ENCODE measurements at regions not wholly inside any gene's neighbourhood (a gene's known extent, or its start where the extent isn't known, plus 50 kb on each side); places are given as distances from the start of the nearest gene placed in this dataset.
"Not testable (repeated sequence)": the region's sequence is repeated elsewhere in the genome, so short reads cannot be mapped to it uniquely, and the experiment has no call there.

DNA sequence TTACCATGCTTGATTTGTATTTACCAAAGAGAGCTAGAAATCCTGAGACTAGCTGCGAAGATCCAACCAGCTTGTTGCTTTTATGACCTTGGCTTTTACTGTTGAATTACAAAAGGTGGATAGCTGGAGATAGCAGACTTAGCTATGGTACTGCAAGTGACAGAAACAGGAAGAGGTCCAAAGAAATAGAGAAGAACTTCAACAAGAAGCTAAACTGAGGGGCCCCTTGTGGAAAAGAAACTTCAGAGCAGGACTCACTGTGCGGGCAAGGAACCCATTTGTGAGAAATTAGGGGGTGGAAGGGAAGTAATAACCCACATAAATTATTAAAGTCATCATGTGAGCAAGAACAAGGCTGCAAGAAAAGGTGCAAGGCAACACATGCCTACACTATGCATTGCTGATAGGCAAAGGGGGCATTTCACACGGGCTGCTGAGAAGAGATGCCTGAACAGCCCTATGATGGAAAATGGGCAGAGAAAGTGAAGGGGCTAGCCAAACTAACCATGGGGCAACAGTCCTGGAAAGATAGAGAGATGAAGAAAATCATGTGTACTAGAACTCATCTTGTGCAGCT lies 116.6 kb upstream of the PRDX6 start:
- TF ChIP-seq, protein P1, sequence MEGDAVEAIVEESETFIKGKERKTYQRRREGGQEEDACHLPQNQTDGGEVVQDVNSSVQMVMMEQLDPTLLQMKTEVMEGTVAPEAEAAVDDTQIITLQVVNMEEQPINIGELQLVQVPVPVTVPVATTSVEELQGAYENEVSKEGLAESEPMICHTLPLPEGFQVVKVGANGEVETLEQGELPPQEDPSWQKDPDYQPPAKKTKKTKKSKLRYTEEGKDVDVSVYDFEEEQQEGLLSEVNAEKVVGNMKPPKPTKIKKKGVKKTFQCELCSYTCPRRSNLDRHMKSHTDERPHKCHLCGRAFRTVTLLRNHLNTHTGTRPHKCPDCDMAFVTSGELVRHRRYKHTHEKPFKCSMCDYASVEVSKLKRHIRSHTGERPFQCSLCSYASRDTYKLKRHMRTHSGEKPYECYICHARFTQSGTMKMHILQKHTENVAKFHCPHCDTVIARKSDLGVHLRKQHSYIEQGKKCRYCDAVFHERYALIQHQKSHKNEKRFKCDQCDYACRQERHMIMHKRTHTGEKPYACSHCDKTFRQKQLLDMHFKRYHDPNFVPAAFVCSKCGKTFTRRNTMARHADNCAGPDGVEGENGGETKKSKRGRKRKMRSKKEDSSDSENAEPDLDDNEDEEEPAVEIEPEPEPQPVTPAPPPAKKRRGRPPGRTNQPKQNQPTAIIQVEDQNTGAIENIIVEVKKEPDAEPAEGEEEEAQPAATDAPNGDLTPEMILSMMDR (IDR thresholded peaks at IDR 0.05; ENCODE audit: unreplicated experiment): no peak
- no peak for DNase-seq (ENCODE audit: low spot score, unreplicated experiment)
- H3K27me3 Mint-ChIP-seq: no peaks in the 10 kb centered on the region

DNA sequence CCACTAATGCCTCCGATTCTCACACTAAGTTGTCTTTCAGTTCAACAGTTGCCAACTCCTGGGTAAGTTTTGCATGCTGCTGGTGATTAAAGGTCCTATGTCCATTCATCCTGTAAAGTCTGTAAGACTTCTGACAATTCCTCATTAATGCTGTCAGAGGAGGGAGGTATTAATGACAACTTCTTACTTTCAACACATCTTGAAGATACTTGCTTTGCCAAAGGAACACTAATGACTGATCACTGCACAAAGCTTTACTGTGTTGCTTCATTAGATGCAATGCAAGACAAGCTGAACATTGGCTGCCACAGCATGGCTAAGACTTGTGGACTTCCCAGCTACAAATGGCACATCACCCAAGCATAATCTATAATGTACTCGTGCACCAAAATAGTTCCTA lies 114.6 kb upstream of the PRDX6 start:
- TF ChIP-seq, protein P1 (IDR thresholded peaks at IDR 0.05; ENCODE audit: unreplicated experiment): no peak
- no peak for DNase-seq (ENCODE audit: low spot score, unreplicated experiment)
- H3K4me1 Mint-ChIP-seq (ENCODE audit: low read depth): peaks cover 1% of the 10 kb centered on the region
- H3K27ac Mint-ChIP-seq: no peak overlapping the region
- peaks cover 2% of the 10 kb centered on the region for H3K9me3 Mint-ChIP-seq (ENCODE audit: low read depth)
- H3K27me3 Mint-ChIP-seq: no peaks in the 10 kb centered on the region
- H3K4me3 Mint-ChIP-seq (ENCODE audit: low read depth): no peak overlapping the region
- H3K36me3 Mint-ChIP-seq (ENCODE audit: insufficient read depth): no peaks in the 10 kb centered on the region

More for the DNA sequence above, 116.6 kb upstream of the PRDX6 start:
- Mint-ChIP-seq H3K9me3 (ENCODE audit: low read depth) (no peaks in the 10 kb centered on the region), H3K27ac (no peak overlapping the region), H3K4me1 (ENCODE audit: low read depth) (peaks cover 1% of the 10 kb centered on the region), H3K36me3 (ENCODE audit: insufficient read depth) (no peaks in the 10 kb centered on the region), H3K4me3 (ENCODE audit: low read depth) (no peak overlapping the region)

DNA sequence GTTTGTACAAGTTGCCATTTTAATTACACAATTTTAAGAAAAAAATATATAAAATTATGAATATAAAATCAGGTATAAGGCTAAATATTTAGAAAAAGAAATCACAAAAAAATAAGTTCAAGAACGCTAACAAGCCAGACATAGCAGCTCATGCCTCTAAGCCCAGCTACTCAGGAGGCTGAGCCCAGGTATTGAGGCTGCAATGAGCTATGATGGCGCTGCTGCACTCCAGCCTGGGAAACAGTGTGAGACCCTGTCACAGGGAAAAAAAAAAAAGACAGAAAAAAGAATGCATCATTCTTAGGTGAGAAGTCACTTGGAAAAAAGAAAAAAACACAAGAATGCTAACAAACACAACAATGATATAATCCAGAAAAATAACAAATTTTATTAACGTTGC lies 112.3 kb upstream of the PRDX6 start:
- no peak overlapping the region for H3K4me3 Mint-ChIP-seq (ENCODE audit: low read depth)
- DNase-seq (ENCODE audit: low spot score, unreplicated experiment): no peak
- peaks cover 7% of the 10 kb centered on the region for H3K9me3 Mint-ChIP-seq (ENCODE audit: low read depth)
- H3K36me3 Mint-ChIP-seq (ENCODE audit: insufficient read depth): no peaks in the 10 kb centered on the region
- H3K27ac Mint-ChIP-seq: no peak overlapping the region
- H3K4me1 Mint-ChIP-seq (ENCODE audit: low read depth): no peaks in the 10 kb centered on the region
- H3K27me3 Mint-ChIP-seq: no peaks in the 10 kb centered on the region
- TF ChIP-seq, protein P1 (IDR thresholded peaks at IDR 0.05; ENCODE audit: unreplicated experiment): no peak

DNA sequence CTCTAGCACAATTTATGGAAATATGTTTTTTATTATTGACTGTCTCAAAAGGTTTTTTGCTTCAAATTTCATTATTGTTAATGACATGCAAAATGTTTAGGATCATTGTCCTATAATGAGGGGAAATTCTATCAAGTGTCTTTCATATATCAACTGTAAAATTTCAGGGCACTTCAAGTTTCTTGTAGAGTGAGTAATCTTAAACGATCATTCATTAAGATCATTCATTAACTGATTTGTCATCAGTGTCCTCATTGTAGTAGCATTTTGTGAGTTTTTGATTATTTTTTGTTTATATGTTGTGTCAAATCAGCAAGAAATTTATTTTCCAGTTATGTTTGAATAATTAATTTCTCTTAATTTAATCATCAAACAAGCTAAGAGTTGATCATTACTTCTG lies 111.8 kb upstream of the PRDX6 start:
- TF ChIP-seq, protein P1 (IDR thresholded peaks at IDR 0.05; ENCODE audit: unreplicated experiment): no peak
- no peak overlapping the region for H3K27ac Mint-ChIP-seq
- H3K36me3 Mint-ChIP-seq (ENCODE audit: insufficient read depth): no peaks in the 10 kb centered on the region
- H3K4me3 Mint-ChIP-seq (ENCODE audit: low read depth): no peak overlapping the region
- peaks cover 7% of the 10 kb centered on the region for H3K9me3 Mint-ChIP-seq (ENCODE audit: low read depth)
- no peaks in the 10 kb centered on the region for H3K27me3 Mint-ChIP-seq
- no peaks in the 10 kb centered on the region for H3K4me1 Mint-ChIP-seq (ENCODE audit: low read depth)
- DNase-seq (ENCODE audit: low spot score, unreplicated experiment): no peak

DNA sequence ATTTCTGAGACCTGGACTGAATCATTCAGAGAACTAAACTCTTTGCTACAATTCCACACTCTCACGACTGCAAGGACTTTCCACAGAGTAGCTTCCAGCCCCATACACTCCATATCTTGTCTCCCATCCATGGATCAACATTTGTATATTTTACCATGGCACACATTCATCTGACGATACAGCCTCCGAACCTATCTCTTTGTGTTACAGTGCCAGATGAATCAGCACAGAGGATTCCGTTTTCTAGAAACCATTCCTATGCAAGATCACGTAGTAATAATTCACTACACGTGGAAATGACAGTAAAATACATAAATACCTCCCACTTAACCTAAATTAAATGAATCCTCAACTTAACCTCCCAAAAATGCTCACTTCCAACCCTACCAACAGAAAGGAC lies 110.0 kb upstream of the PRDX6 start:
- Mint-ChIP-seq H3K27ac (no peak overlapping the region), H3K27me3 (no peaks in the 10 kb centered on the region), H3K4me1 (ENCODE audit: low read depth) (no peaks in the 10 kb centered on the region), H3K9me3 (ENCODE audit: low read depth) (peaks cover 7% of the 10 kb centered on the region), H3K36me3 (ENCODE audit: insufficient read depth) (no peaks in the 10 kb centered on the region), H3K4me3 (ENCODE audit: low read depth) (no peak overlapping the region)
- no peak for DNase-seq (ENCODE audit: low spot score, unreplicated experiment)
- TF ChIP-seq, protein P1 (IDR thresholded peaks at IDR 0.05; ENCODE audit: unreplicated experiment): no peak

DNA sequence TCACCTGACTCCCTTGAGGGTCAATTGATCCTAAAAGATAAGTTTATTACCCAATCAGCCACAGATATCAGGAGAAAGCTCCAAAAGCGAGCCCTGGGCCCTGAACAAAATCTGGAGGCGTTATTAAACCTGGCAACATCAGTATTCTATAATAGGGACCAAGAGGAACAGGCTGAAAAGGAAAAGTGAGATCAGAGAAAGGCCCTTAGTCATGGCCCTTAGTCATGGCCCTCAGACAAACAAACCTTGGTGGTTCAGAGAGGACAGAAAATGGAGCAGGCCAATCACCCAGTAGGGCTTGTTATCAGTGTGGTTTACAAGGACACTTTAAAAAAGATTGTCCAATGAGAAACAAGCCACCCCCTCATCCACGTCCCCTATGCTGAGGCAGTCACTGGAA lies 106.5 kb upstream of the PRDX6 start:
- H3K4me3 Mint-ChIP-seq (ENCODE audit: low read depth); DNase-seq (ENCODE audit: low spot score, unreplicated experiment); H3K27ac Mint-ChIP-seq; H3K27me3 Mint-ChIP-seq; H3K4me1 Mint-ChIP-seq (ENCODE audit: low read depth); H3K36me3 Mint-ChIP-seq (ENCODE audit: insufficient read depth); H3K9me3 Mint-ChIP-seq (ENCODE audit: low read depth): not testable (repeated sequence)

DNA sequence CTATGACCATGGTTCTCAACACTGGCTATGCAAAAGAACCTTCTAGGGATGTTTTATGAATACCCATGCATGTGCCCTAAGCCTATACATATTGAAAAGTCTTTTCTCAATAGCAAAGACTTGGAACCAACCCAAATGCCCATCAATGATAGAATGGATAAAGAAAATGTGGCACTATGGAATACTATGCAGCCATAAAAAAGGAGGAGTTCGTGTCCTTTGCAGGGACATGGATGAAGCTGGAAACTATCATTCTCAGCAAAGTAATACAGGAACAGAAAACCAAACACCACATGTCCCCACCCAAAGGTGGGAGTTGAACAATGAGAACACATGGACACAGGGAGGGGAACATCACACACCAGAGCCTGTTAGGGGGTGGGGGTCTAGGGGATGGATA lies 101.1 kb upstream of the PRDX6 start:
- not testable (repeated sequence) for DNase-seq (ENCODE audit: low spot score, unreplicated experiment); H3K27ac Mint-ChIP-seq

More for the DNA sequence above, 101.1 kb upstream of the PRDX6 start:
- H3K4me3 Mint-ChIP-seq (ENCODE audit: low read depth); H3K27me3 Mint-ChIP-seq; H3K36me3 Mint-ChIP-seq (ENCODE audit: insufficient read depth); H3K4me1 Mint-ChIP-seq (ENCODE audit: low read depth): not testable (repeated sequence)
- H3K9me3 Mint-ChIP-seq (ENCODE audit: low read depth): peaks cover 14% of the 10 kb centered on the region

Measured in progenitor cell of endocrine pancreas (in vitro differentiated cells).